NCI-H1930 (cell line): ENCODE measurements at regions not wholly inside any gene's neighbourhood (a gene's known extent, or its start where the extent isn't known, plus 50 kb on each side); places are given as distances from the start of the nearest gene placed in this dataset.

Experiments
- DNase-seq, 2 experiments: peaks; one replicate each; lab custom pipeline; 2025; lab: John Stamatoyannopoulos, UW

- no peak for DNase-seq
These were observed 71.0 kb downstream of the RFLNA start for GRCh38 chr12:124365726-124366430.
